Endodermal cell (in vitro differentiated cells): ENCODE measurements at regions not wholly inside any gene's neighbourhood (a gene's known extent, or its start where the extent isn't known, plus 50 kb on each side); places are given as distances from the start of the nearest gene placed in this dataset.

Experiments used
- DNase-seq: peaks from one replicate; pipeline ENCODE4 v3.0.0-alpha.2; 2017
- H3K27ac ChIP-seq: 2 replicates; pipeline ENCODE4 v1.5.1; 2013; ENCODE audit warnings: mild to moderate bottlenecking, low read depth, low read length, moderate library complexity
- H3K27me3 ChIP-seq: 2 replicates; pipeline ENCODE4 v1.6.1; 2013; ENCODE audit warnings: mild to moderate bottlenecking, low read length, moderate library complexity; ENCODE audit not compliant: insufficient read depth, control insufficient read depth, poor library complexity, severe bottlenecking
- H3K36me3 ChIP-seq: 2 replicates; pipeline ENCODE4 v1.7.0; 2013; ENCODE audit warnings: mild to moderate bottlenecking, low read length, moderate library complexity; ENCODE audit not compliant: control insufficient read depth, insufficient read depth
- H3K4me1 ChIP-seq: one replicate; pipeline ENCODE4 v1.7.0; 2013; ENCODE audit warnings: low read length; ENCODE audit not compliant: control insufficient read depth, insufficient read depth
- H3K4me3 ChIP-seq: 2 replicates; pipeline ENCODE4 v1.5.1; 2013; ENCODE audit warnings: mild to moderate bottlenecking, low read length, moderate library complexity
- H3K9ac ChIP-seq: 2 replicates; pipeline ENCODE4 v1.6.1; 2013; ENCODE audit warnings: mild to moderate bottlenecking, low read length, moderate library complexity; ENCODE audit not compliant: poor library complexity, severe bottlenecking; ENCODE audit errors: extremely low read depth
- H3K9me3 ChIP-seq: 2 replicates; pipeline ENCODE4 v1.6.1; 2013; ENCODE audit warnings: mild to moderate bottlenecking, low read length, moderate library complexity; ENCODE audit not compliant: control insufficient read depth
- H3K27ac Mint-ChIP-seq: 2 replicates; pipeline ENCODE4 v1.8.0; 2020; ENCODE audit warnings: mixed read lengths
- H3K27me3 Mint-ChIP-seq: 2 replicates; pipeline ENCODE4 v1.8.0; 2021; ENCODE audit warnings: mild to moderate bottlenecking, mixed read lengths; ENCODE audit not compliant: insufficient read depth
- H3K36me3 Mint-ChIP-seq: 2 replicates; pipeline ENCODE4 v1.8.0; 2020; ENCODE audit warnings: low read depth, mixed read lengths
- H3K4me1 Mint-ChIP-seq: 2 replicates; pipeline ENCODE4 v1.8.0; 2020; ENCODE audit warnings: mixed read lengths
- H3K4me3 Mint-ChIP-seq: 2 replicates; pipeline ENCODE4 v1.8.0; 2020; ENCODE audit warnings: mild to moderate bottlenecking, moderate library complexity, mixed read lengths
- H3K9me3 Mint-ChIP-seq: 2 replicates; pipeline ENCODE4 v1.8.0; 2020; ENCODE audit warnings: mild to moderate bottlenecking, mixed read lengths
- WGBS, 2 experiments: methylation state at CpG; one replicate each; pipeline versions ENCODE4 v1.1.5 to v1.1.7; 2013; ENCODE audit warnings: missing lambda C conversion rate in 2 of 2, mixed read lengths in 1 of 2; ENCODE audit not compliant: insufficient coverage in 1 of 2, insufficient read length in 1 of 2; 5-methylcytosine and 5-hydroxymethylcytosine counted together
- TF ChIP-seq, protein P1 (sequence below): fragments of 200-600 bp; sonication (generic); conservative IDR thresholded peaks from 2 replicates; pipeline ENCODE4 v1.5.0; 2021; ENCODE audit warnings: antibody characterized with exemption, mild to moderate bottlenecking

DNA sequence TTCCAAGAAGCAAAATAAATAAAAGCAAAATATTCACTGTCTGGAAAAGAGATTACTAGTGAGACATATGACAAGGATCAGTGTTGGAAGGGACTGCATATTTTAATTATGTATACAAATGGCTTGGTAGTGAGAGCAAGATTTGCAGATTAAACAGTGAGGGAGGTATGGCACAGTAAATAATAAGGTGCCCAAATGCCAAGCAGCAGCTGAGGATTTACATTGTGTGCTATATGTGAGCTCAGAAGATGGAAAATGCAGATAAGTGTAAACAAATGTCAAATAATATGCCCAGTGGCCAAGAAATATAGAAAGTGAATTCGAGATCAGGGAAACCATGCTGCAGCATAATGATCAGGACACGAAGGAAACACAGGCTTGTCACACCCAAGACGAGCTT is 173.8 kb upstream of the NRSN1 start:
- no peak for DNase-seq
- no peaks in the 10 kb centered on the region for H3K9me3 Mint-ChIP-seq
- no peaks in the 10 kb centered on the region for H3K27me3 Mint-ChIP-seq
- Histone ChIP-seq H3K9ac (no peak overlapping the region), H3K27me3 (no peaks in the 10 kb centered on the region), H3K27ac (no peak overlapping the region), H3K4me1 (no peaks in the 10 kb centered on the region), H3K9me3 (no peaks in the 10 kb centered on the region), H3K36me3 (no peaks in the 10 kb centered on the region), H3K4me3 (no peak overlapping the region)
- H3K4me1 Mint-ChIP-seq = no peaks in the 10 kb centered on the region
- TF ChIP-seq, protein P1, sequence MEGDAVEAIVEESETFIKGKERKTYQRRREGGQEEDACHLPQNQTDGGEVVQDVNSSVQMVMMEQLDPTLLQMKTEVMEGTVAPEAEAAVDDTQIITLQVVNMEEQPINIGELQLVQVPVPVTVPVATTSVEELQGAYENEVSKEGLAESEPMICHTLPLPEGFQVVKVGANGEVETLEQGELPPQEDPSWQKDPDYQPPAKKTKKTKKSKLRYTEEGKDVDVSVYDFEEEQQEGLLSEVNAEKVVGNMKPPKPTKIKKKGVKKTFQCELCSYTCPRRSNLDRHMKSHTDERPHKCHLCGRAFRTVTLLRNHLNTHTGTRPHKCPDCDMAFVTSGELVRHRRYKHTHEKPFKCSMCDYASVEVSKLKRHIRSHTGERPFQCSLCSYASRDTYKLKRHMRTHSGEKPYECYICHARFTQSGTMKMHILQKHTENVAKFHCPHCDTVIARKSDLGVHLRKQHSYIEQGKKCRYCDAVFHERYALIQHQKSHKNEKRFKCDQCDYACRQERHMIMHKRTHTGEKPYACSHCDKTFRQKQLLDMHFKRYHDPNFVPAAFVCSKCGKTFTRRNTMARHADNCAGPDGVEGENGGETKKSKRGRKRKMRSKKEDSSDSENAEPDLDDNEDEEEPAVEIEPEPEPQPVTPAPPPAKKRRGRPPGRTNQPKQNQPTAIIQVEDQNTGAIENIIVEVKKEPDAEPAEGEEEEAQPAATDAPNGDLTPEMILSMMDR = no peak
- no peak overlapping the region for H3K4me3 Mint-ChIP-seq
- H3K27ac Mint-ChIP-seq = no peak overlapping the region
- WGBS, 2 experiments = 86 to 95% methylated on average over 3 of the region's 3 CpGs
- no peaks in the 10 kb centered on the region for H3K36me3 Mint-ChIP-seq

DNA sequence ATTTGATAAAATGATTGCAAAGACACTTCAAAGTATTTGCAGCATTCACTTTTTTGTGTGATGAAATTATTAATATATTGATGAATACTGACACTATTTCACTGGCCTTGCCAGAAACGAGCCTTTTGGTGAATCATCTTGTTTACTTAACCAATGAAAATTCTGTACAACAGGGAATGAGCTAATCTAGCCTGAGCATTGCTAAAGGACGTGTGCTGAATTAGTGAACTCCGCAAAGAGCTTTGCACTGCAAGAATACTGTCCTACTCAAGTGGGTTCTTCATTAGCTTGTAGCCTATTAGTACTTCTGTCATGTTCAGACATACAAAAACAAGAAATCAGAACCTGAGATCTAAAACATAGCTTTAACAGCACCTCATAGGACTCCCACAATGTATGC is 172.0 kb upstream of the NRSN1 start:
- no peaks in the 10 kb centered on the region for H3K27me3 Mint-ChIP-seq
- TF ChIP-seq, protein P1 = no peak
- H3K4me3 Mint-ChIP-seq = no peak overlapping the region
- H3K36me3 Mint-ChIP-seq = no peaks in the 10 kb centered on the region
- H3K27ac ChIP-seq = no peak overlapping the region
- no peaks in the 10 kb centered on the region for H3K36me3 ChIP-seq
- no peak overlapping the region for H3K4me3 ChIP-seq
- no peak overlapping the region for H3K9ac ChIP-seq
- no peaks in the 10 kb centered on the region for H3K4me1 ChIP-seq
- no peak overlapping the region for H3K27ac Mint-ChIP-seq
- no peaks in the 10 kb centered on the region for H3K4me1 Mint-ChIP-seq
- no peaks in the 10 kb centered on the region for H3K9me3 Mint-ChIP-seq
- DNase-seq = no peak
- H3K27me3 ChIP-seq = no peaks in the 10 kb centered on the region
- WGBS, 2 experiments = 91 to 94% methylated on average over 3 of the region's 3 CpGs
- H3K9me3 ChIP-seq = no peaks in the 10 kb centered on the region

DNA sequence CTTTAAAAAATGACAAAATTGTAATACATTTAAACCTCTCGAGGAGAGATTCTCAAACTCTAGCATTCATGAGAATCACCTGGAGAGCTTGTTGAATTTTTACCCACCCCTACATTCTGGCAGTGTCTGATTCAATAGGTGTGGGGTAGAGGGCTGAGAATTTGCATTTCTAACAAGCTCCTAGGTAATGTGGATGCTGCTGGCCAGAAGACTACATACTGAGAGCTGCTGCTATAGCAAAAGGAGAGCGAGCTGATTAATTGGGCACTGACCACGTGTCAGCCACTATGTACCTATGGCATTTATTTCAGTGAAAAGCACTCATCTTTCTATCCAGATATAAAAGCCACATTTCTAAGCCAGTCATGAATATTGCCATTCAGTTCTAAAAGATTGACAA is 169.0 kb upstream of the NRSN1 start:
- H3K27me3 ChIP-seq = no peaks in the 10 kb centered on the region
- Mint-ChIP-seq H3K4me1 (no peaks in the 10 kb centered on the region), H3K36me3 (no peaks in the 10 kb centered on the region), H3K27ac (no peak overlapping the region), H3K4me3 (no peak overlapping the region), H3K9me3 (no peaks in the 10 kb centered on the region), H3K27me3 (no peaks in the 10 kb centered on the region)
- TF ChIP-seq, protein P1 = no peak
- no peak overlapping the region for H3K4me3 ChIP-seq
- DNase-seq = no peak
- H3K9ac ChIP-seq = no peak overlapping the region
- H3K4me1 ChIP-seq = no peaks in the 10 kb centered on the region
- no peaks in the 10 kb centered on the region for H3K36me3 ChIP-seq
- 74 to 81% methylated on average over 2 to 3 of the region's 3 CpGs for WGBS, 2 experiments
- no peak overlapping the region for H3K27ac ChIP-seq
- no peaks in the 10 kb centered on the region for H3K9me3 ChIP-seq
